Esophagus muscularis mucosa (tissue), 3 donors: ENCODE measurements at regions not wholly inside any gene's neighbourhood (a gene's known extent, or its start where the extent isn't known, plus 50 kb on each side); places are given as distances from the start of the nearest gene placed in this dataset.

Experiments used
- CTCF ChIP-seq, 3 experiments: fragments of 200-600 bp in 2 of 3; fragments of 450-650 bp in 1 of 3; sonication (generic) in 2 of 3; IDR thresholded peaks; one replicate each; pipeline ENCODE4 v1.5.1; 2017 to 2019; ENCODE audit warnings: antibody characterized with exemption in 3 of 3, mild to moderate bottlenecking in 2 of 3, moderate library complexity in 1 of 3
- EP300 ChIP-seq: sonication (generic); formaldehyde crosslinking; IDR thresholded peaks from one replicate; pipeline ENCODE4 v1.6.1; 2017; ENCODE audit warnings: antibody characterized with exemption

- TF ChIP-seq CTCF (IDR thresholded peaks at IDR 0.05) (no peak), EP300 (no peak)
These were observed 1588.5 kb downstream of the BRINP3 start for GRCh38 chr1:188889166-188889565.
